ENCODE measurements at regions not wholly inside any gene's neighbourhood (a gene's known extent, or its start where the extent isn't known, plus 50 kb on each side); places are given as distances from the start of the nearest gene placed in this dataset.

DNA sequence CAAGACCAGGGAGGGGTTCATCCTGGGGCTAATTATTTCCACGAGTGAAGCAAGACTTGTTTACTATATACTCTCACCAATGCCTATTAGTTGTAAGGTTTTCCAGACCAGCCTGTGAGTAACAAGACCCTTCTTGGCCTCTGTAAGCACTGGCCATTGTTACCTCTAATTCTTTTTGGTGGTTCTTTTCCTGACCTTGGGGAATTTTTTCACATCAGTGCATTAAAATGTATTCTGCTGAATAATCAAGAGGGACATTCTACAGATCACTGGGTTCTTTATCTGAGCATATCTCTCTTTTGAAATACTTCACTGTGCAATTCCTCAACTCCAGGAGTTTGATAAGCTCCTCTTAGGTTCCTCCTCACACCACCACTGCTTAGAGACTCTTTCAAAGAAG lies 909.9 kb upstream of the ACVR2A start:
- Histone ChIP-seq H3K4me3 (ENCODE audit: low read depth in 2 of 2, low read length in 2 of 2) (no peak overlapping the region), H3K4me1 (ENCODE audit: control insufficient read depth, insufficient read depth, low read length) (no peaks in the 10 kb centered on the region), H3K27me3 (ENCODE audit: control insufficient read depth, insufficient read depth, low read length) (no peaks in the 10 kb centered on the region), H3K27ac (ENCODE audit: low read length) (no peak overlapping the region), H3K36me3 (ENCODE audit: control insufficient read depth, insufficient read depth, low read length) (no peaks in the 10 kb centered on the region), H3K9me3 (ENCODE audit: control insufficient read depth, insufficient read depth, low read depth, low read length) (0 out of 2 replicates have a peak, but pooled peaks cover 6% of the 10 kb centered on the region)
- DNase-seq (ENCODE audit: low read depth, low spot score): no peak
- TF ChIP-seq, protein P1, sequence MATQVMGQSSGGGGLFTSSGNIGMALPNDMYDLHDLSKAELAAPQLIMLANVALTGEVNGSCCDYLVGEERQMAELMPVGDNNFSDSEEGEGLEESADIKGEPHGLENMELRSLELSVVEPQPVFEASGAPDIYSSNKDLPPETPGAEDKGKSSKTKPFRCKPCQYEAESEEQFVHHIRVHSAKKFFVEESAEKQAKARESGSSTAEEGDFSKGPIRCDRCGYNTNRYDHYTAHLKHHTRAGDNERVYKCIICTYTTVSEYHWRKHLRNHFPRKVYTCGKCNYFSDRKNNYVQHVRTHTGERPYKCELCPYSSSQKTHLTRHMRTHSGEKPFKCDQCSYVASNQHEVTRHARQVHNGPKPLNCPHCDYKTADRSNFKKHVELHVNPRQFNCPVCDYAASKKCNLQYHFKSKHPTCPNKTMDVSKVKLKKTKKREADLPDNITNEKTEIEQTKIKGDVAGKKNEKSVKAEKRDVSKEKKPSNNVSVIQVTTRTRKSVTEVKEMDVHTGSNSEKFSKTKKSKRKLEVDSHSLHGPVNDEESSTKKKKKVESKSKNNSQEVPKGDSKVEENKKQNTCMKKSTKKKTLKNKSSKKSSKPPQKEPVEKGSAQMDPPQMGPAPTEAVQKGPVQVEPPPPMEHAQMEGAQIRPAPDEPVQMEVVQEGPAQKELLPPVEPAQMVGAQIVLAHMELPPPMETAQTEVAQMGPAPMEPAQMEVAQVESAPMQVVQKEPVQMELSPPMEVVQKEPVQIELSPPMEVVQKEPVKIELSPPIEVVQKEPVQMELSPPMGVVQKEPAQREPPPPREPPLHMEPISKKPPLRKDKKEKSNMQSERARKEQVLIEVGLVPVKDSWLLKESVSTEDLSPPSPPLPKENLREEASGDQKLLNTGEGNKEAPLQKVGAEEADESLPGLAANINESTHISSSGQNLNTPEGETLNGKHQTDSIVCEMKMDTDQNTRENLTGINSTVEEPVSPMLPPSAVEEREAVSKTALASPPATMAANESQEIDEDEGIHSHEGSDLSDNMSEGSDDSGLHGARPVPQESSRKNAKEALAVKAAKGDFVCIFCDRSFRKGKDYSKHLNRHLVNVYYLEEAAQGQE (IDR thresholded peaks at IDR 0.05; ENCODE audit: insufficient read depth in 1 of 2, low read depth in 2 of 2, low read length in 1 of 2): no peak
- no peak for TF ChIP-seq POLR2AphosphoS5 (IDR thresholded peaks at IDR 0.05; ENCODE audit: low read depth, low read length)
- no peak for TF ChIP-seq TCF7L2 (IDR thresholded peaks at IDR 0.05; ENCODE audit: low read depth, low read length)
- TF ChIP-seq, protein P2, sequence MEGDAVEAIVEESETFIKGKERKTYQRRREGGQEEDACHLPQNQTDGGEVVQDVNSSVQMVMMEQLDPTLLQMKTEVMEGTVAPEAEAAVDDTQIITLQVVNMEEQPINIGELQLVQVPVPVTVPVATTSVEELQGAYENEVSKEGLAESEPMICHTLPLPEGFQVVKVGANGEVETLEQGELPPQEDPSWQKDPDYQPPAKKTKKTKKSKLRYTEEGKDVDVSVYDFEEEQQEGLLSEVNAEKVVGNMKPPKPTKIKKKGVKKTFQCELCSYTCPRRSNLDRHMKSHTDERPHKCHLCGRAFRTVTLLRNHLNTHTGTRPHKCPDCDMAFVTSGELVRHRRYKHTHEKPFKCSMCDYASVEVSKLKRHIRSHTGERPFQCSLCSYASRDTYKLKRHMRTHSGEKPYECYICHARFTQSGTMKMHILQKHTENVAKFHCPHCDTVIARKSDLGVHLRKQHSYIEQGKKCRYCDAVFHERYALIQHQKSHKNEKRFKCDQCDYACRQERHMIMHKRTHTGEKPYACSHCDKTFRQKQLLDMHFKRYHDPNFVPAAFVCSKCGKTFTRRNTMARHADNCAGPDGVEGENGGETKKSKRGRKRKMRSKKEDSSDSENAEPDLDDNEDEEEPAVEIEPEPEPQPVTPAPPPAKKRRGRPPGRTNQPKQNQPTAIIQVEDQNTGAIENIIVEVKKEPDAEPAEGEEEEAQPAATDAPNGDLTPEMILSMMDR (IDR thresholded peaks at IDR 0.05): no peak
- no peak for TF ChIP-seq SIN3A (IDR thresholded peaks at IDR 0.05; ENCODE audit: borderline replicate concordance, insufficient read depth, low read depth, low read length)
- no peak for ATAC-seq
- in situ Hi-C loops (cut with HindIII; ENCODE audit: low pct_unique_long_range_greater_than_20kb, low sequenced_read_pairs): no loop called here
- intact Hi-C loops (cut with micrococcal nuclease; ENCODE audit: unreplicated experiment): no loop called here
- ChIA-PET CTCF (no interaction called here), POLR2A (no interaction called here)
- no TSS peak for BruUV-seq (replicated peaks)

DNA sequence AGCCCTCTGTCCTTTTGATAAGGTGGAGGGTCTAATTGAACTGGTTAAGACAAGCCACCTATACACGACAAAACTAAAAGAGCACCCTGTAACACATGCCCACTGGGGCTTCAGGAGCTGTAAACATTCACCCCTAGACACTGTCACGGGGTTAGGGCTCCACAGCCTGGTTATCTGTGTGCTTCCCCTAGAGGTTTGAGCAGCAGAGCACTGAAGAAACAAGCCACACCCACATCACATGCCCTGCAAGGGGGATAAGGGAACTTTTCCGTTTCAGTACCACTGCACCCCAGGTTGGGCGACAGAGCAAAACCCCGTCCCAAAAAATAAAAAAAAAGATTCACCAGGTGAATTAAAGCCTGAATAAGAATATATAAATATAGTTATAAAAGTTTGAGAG lies 913.7 kb upstream of the ACVR2A start:
- in situ Hi-C loops (cut with HindIII; ENCODE audit: low pct_unique_long_range_greater_than_20kb, low sequenced_read_pairs): no loop called here
- Histone ChIP-seq H3K27ac (ENCODE audit: low read length) (no peak overlapping the region), H3K4me3 (ENCODE audit: low read depth in 2 of 2, low read length in 2 of 2) (no peak overlapping the region), H3K4me1 (ENCODE audit: control insufficient read depth, insufficient read depth, low read length) (no peaks in the 10 kb centered on the region), H3K9me3 (ENCODE audit: control insufficient read depth, insufficient read depth, low read depth, low read length) (0 out of 2 replicates have a peak, but pooled peaks cover 6% of the 10 kb centered on the region), H3K36me3 (ENCODE audit: control insufficient read depth, insufficient read depth, low read length) (no peaks in the 10 kb centered on the region), H3K27me3 (ENCODE audit: control insufficient read depth, insufficient read depth, low read length) (no peaks in the 10 kb centered on the region)
- ATAC-seq (no peak), DNase-seq (ENCODE audit: low read depth, low spot score) (no peak)
- TF ChIP-seq SIN3A (IDR thresholded peaks at IDR 0.05; ENCODE audit: borderline replicate concordance, insufficient read depth, low read depth, low read length) (no peak), POLR2AphosphoS5 (IDR thresholded peaks at IDR 0.05; ENCODE audit: low read depth, low read length) (no peak), TCF7L2 (IDR thresholded peaks at IDR 0.05; ENCODE audit: low read depth, low read length) (no peak)
- TF ChIP-seq, protein P2 (IDR thresholded peaks at IDR 0.05): no peak
- TF ChIP-seq, protein P1 (IDR thresholded peaks at IDR 0.05; ENCODE audit: insufficient read depth in 1 of 2, low read depth in 2 of 2, low read length in 1 of 2): no peak
- BruUV-seq (replicated peaks): no TSS peak
- intact Hi-C loops (cut with micrococcal nuclease; ENCODE audit: unreplicated experiment): no loop called here
- ChIA-PET POLR2A (no interaction called here), CTCF (no interaction called here)
